ENCODE measurements at regions not wholly inside any gene's neighbourhood (a gene's known extent, or its start where the extent isn't known, plus 50 kb on each side); places are given as distances from the start of the nearest gene placed in this dataset.

GRCh38 chr9:1469996-1470395 lies 419.8 kb downstream of the DMRT2 start:
- no peaks in the 10 kb centered on the region for H3K36me3 ChIP-seq
- H3K27me3 ChIP-seq = no peaks in the 10 kb centered on the region
- H3K9me3 ChIP-seq = no peaks in the 10 kb centered on the region
- DNase-seq = no peak
- H3K4me3 ChIP-seq = no peak overlapping the region
- no peak for TF ChIP-seq CTCF (IDR thresholded peaks at IDR 0.05)
- H3K27ac ChIP-seq = no peak overlapping the region
- intact Hi-C loops (cut with DNase I; ENCODE audit: low total_unique reads) = no loop called here
- H3K4me1 ChIP-seq = no peaks in the 10 kb centered on the region

GRCh38 chr9:1473956-1474634 lies 423.9 kb downstream of the DMRT2 start:
- H3K4me1 ChIP-seq = no peaks in the 10 kb centered on the region
- no peak overlapping the region for H3K27ac ChIP-seq
- no peak for DNase-seq
- H3K4me3 ChIP-seq = no peak overlapping the region
- intact Hi-C loops (cut with DNase I; ENCODE audit: low total_unique reads) = no loop called here
- H3K27me3 ChIP-seq = no peaks in the 10 kb centered on the region
- H3K9me3 ChIP-seq = no peaks in the 10 kb centered on the region
- H3K36me3 ChIP-seq = no peaks in the 10 kb centered on the region
- no peak for TF ChIP-seq CTCF (IDR thresholded peaks at IDR 0.05)

- intact Hi-C loops (cut with DNase I; ENCODE audit: low total_unique reads) = no loop called here
- no peak overlapping the region for H3K27ac ChIP-seq
- H3K4me3 ChIP-seq = no peak overlapping the region
- no peaks in the 10 kb centered on the region for H3K9me3 ChIP-seq
- H3K27me3 ChIP-seq = no peaks in the 10 kb centered on the region
- no peaks in the 10 kb centered on the region for H3K36me3 ChIP-seq
- no peak for TF ChIP-seq CTCF (IDR thresholded peaks at IDR 0.05)
- no peak for DNase-seq
- H3K4me1 ChIP-seq = no peaks in the 10 kb centered on the region
These were observed 424.5 kb downstream of the DMRT2 start for GRCh38 chr9:1474671-1475070.

- no peaks in the 10 kb centered on the region for H3K4me1 ChIP-seq
- no peak for DNase-seq
- TF ChIP-seq CTCF (IDR thresholded peaks at IDR 0.05) = no peak
- intact Hi-C loops (cut with DNase I; ENCODE audit: low total_unique reads) = no loop called here
- H3K4me3 ChIP-seq = no peak overlapping the region
- H3K36me3 ChIP-seq = no peaks in the 10 kb centered on the region
- H3K27me3 ChIP-seq = no peaks in the 10 kb centered on the region
- no peaks in the 10 kb centered on the region for H3K9me3 ChIP-seq
- H3K27ac ChIP-seq = no peak overlapping the region
These were observed 440.4 kb downstream of the DMRT2 start for GRCh38 chr9:1490341-1491232.

- H3K9me3 ChIP-seq = no peaks in the 10 kb centered on the region
- no peak for DNase-seq
- H3K36me3 ChIP-seq = no peaks in the 10 kb centered on the region
- H3K4me3 ChIP-seq = no peak overlapping the region
- no peaks in the 10 kb centered on the region for H3K4me1 ChIP-seq
- intact Hi-C loops (cut with DNase I; ENCODE audit: low total_unique reads) = no loop called here
- no peak overlapping the region for H3K27ac ChIP-seq
- no peak for TF ChIP-seq CTCF (IDR thresholded peaks at IDR 0.05)
- no peaks in the 10 kb centered on the region for H3K27me3 ChIP-seq
These were observed 442.0 kb downstream of the DMRT2 start for GRCh38 chr9:1492156-1492555.
